ENCODE measurements at regions not wholly inside any gene's neighbourhood (a gene's known extent, or its start where the extent isn't known, plus 50 kb on each side); places are given as distances from the start of the nearest gene placed in this dataset.

DNA sequence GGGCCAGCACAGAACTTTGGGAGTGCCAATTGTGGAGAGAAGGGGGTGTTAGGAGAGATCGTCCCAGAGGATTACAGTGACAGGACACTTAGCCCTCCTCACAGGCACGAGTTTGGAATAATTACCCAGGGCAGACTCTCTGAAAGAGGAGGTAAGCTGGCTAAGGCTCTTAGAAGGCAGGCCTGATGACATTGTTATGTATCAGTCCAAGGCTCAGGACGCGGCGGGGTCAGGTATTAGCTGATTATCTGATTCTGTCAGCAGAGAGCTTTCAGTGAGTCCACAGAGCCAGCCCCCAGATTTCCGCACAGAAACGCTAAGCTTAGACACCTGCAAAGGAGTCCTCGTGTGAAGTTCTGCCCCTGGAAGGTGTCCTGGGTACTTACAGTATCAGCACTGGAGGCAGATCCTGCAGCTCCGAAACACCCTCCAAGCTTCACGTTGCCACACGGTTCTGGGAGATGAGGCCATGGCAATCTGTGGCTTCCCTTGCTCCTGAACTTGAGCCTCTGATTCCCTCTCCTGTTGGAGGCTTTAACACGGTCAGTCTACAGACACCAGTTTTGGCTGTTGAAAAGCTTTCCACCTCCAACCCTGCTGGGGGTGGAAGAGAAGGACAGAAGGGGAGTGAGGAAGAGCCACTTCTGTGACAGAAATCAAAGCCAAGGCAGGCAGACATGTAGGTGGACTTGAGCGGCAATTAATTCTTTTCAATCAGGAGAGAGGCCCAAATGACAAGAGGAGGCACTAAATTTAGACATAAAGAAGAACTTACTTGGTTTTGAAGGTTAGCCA lies 123.6 kb upstream of the CADM1 start:
- Histone ChIP-seq H3K27ac (no peak overlapping the region), H3K4me1 (peaks cover 6% of the 10 kb centered on the region), H3K9me3 (no peaks in the 10 kb centered on the region), H3K36me3 (no peaks in the 10 kb centered on the region), H3K4me3 (no peak overlapping the region), H3K27me3 (no peaks in the 10 kb centered on the region)
- intact Hi-C loops (cut with DNase I), result no loop called here
- TF ChIP-seq POLR2AphosphoS5 (IDR thresholded peaks at IDR 0.05; ENCODE audit: insufficient read depth in 1 of 2, low read depth in 1 of 2), result no peak
- TF ChIP-seq, protein P1, sequence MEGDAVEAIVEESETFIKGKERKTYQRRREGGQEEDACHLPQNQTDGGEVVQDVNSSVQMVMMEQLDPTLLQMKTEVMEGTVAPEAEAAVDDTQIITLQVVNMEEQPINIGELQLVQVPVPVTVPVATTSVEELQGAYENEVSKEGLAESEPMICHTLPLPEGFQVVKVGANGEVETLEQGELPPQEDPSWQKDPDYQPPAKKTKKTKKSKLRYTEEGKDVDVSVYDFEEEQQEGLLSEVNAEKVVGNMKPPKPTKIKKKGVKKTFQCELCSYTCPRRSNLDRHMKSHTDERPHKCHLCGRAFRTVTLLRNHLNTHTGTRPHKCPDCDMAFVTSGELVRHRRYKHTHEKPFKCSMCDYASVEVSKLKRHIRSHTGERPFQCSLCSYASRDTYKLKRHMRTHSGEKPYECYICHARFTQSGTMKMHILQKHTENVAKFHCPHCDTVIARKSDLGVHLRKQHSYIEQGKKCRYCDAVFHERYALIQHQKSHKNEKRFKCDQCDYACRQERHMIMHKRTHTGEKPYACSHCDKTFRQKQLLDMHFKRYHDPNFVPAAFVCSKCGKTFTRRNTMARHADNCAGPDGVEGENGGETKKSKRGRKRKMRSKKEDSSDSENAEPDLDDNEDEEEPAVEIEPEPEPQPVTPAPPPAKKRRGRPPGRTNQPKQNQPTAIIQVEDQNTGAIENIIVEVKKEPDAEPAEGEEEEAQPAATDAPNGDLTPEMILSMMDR (IDR thresholded peaks at IDR 0.05), result no peak
- no peak for TF ChIP-seq POLR2A (IDR thresholded peaks at IDR 0.05)
- DNase-seq (ENCODE audit: extremely low spot score in 2 of 2), result no peak

DNA sequence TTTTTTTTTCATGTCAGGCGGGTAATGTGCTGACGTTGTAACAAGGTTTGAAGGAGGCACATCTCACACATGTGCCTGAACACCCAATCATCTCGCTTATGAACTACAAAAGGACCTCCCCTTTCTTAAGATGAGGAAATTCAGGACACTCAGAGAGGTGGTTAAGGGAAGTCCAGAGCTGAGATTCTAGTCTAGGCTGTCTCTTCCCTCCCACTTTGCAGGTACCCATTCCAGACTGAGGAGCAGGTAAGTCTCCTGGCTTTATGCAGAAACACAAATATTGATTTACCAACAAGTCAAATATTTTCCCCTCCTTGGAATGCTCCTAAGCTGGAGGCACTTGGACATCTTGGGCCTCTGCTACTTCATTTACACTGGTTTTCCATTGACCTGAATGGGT lies 122.9 kb upstream of the CADM1 start:
- TF ChIP-seq POLR2A (IDR thresholded peaks at IDR 0.05), result no peak
- no peak for TF ChIP-seq POLR2AphosphoS5 (IDR thresholded peaks at IDR 0.05; ENCODE audit: insufficient read depth in 1 of 2, low read depth in 1 of 2)
- TF ChIP-seq, protein P1 (IDR thresholded peaks at IDR 0.05), result no peak
- H3K9me3 ChIP-seq, result no peaks in the 10 kb centered on the region
- DNase-seq (ENCODE audit: extremely low spot score in 2 of 2), result no peak
- H3K36me3 ChIP-seq, result no peaks in the 10 kb centered on the region
- H3K27ac ChIP-seq, result no peak overlapping the region
- H3K4me1 ChIP-seq, result peaks cover 14% of the 10 kb centered on the region
- no peaks in the 10 kb centered on the region for H3K27me3 ChIP-seq
- intact Hi-C loops (cut with DNase I), result no loop called here
- H3K4me3 ChIP-seq, result no peak overlapping the region

DNA sequence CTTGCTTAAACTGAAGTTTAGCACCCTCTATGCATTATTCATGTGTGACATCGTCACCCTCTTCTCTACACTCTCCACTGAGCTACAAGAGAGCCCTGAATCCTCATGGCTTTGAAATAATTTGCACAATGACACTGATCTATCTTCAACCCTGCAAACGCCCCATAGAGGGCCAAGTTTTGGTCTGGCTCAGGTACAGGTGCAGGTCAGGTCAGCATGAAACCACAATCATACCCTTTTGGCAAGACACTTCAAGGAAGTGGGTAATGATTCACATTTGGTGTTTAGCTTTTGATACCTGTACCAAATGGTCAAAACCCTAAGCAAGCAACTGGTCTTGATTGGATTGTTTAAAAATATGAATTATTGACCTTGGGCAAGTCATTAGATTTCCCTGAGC lies 122.2 kb upstream of the CADM1 start:
- H3K27me3 ChIP-seq, result no peaks in the 10 kb centered on the region
- no peaks in the 10 kb centered on the region for H3K36me3 ChIP-seq
- no peak overlapping the region for H3K4me3 ChIP-seq
- TF ChIP-seq POLR2AphosphoS5 (IDR thresholded peaks at IDR 0.05; ENCODE audit: insufficient read depth in 1 of 2, low read depth in 1 of 2), result no peak
- TF ChIP-seq POLR2A (IDR thresholded peaks at IDR 0.05), result no peak
- TF ChIP-seq, protein P1 (IDR thresholded peaks at IDR 0.05), result no peak
- no peaks in the 10 kb centered on the region for H3K9me3 ChIP-seq
- intact Hi-C loops (cut with DNase I), result no loop called here
- no peak overlapping the region for H3K27ac ChIP-seq
- peaks cover 14% of the 10 kb centered on the region for H3K4me1 ChIP-seq
- no peak for DNase-seq (ENCODE audit: extremely low spot score in 2 of 2)

DNA sequence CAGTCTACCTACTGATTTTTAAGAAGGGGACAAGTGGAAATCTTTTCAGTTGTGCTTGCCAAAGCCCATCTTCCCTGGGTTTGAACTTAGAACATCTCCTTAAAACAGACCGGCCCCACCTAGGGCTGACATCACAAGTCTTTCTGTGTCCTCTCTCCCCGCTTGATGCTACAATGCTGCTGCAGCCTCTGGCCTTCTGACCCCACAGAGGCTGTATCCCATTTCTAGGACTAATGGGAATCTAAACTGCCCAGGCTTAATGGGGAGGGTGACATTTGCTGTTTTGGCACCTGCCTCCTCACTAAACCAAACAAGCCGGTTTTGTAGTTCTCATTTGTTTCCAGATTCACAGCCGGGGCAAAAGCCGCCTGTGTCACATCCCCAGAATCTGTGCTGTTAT lies 121.3 kb upstream of the CADM1 start:
- Histone ChIP-seq H3K27me3 (no peaks in the 10 kb centered on the region), H3K9me3 (no peaks in the 10 kb centered on the region), H3K4me1 (peaks cover 14% of the 10 kb centered on the region), H3K27ac (no peak overlapping the region), H3K4me3 (no peak overlapping the region), H3K36me3 (no peaks in the 10 kb centered on the region)
- intact Hi-C loops (cut with DNase I), result no loop called here
- TF ChIP-seq, protein P1 (IDR thresholded peaks at IDR 0.05), result no peak
- TF ChIP-seq POLR2AphosphoS5 (IDR thresholded peaks at IDR 0.05; ENCODE audit: insufficient read depth in 1 of 2, low read depth in 1 of 2) (no peak), POLR2A (IDR thresholded peaks at IDR 0.05) (no peak)
- no peak for DNase-seq (ENCODE audit: extremely low spot score in 2 of 2)

DNA sequence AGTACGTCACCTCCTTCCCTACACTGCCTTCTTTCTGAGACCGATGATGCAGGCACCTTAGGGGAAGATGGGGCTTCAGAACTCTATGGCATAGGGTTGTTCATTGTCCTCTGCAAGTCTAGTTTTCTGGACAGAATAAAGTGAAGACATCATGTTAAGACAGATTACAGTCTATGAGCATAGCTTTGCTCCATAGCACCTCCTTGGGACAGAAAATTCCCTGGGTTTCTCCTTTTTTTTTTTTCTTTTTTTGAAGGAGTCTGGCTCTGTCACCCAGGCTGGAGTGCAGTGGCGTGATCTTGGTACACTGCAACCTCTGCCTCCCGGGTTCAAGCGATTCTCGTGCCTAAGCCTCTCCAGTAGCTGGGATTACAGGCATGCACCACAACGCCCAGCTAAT lies 119.8 kb upstream of the CADM1 start:
- Histone ChIP-seq H3K27ac (no peak overlapping the region), H3K27me3 (no peaks in the 10 kb centered on the region), H3K4me3 (no peak overlapping the region), H3K9me3 (no peaks in the 10 kb centered on the region), H3K36me3 (no peaks in the 10 kb centered on the region), H3K4me1 (peaks cover 14% of the 10 kb centered on the region)
- no peak for DNase-seq (ENCODE audit: extremely low spot score in 2 of 2)
- TF ChIP-seq POLR2AphosphoS5 (IDR thresholded peaks at IDR 0.05; ENCODE audit: insufficient read depth in 1 of 2, low read depth in 1 of 2) (no peak), POLR2A (IDR thresholded peaks at IDR 0.05) (no peak)
- TF ChIP-seq, protein P1 (IDR thresholded peaks at IDR 0.05), result no peak
- intact Hi-C loops (cut with DNase I), result no loop called here
